ENCODE measurements at regions not wholly inside any gene's neighbourhood (a gene's known extent, or its start where the extent isn't known, plus 50 kb on each side); places are given as distances from the start of the nearest gene placed in this dataset.
"Not testable (repeated sequence)": the region's sequence is repeated elsewhere in the genome, so short reads cannot be mapped to it uniquely, and the experiment has no call there.

DNA sequence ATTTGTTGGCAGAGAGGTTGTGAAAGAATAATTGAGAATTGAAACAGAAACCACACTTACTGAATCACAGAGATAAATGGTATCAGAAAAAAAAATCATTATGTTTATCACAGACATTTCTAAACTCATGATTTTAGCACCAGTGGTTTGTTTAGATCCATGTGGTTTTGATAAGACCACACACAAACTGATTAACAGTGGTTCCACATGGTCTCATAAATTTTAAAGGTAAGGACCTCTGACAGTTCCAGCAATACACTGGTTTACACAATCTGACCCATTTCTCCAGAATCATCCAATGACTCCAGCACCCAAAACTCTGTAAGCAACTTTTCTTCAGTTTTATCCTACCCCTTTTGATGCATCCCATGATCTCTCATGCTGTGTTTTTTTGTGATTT, 261.2 kb downstream of the ANXA1 start:
- no peak overlapping the region for H3K27ac ChIP-seq (ENCODE audit: low read depth, low read length)
- no peak overlapping the region for H3K27ac Mint-ChIP-seq
- no peaks in the 10 kb centered on the region for H3K4me1 Mint-ChIP-seq
- no peak overlapping the region for H3K4me3 ChIP-seq (ENCODE audit: low read length)
- H3K36me3 ChIP-seq (ENCODE audit: insufficient read depth, low read length) = no peaks in the 10 kb centered on the region
- H3K4me1 ChIP-seq (ENCODE audit: insufficient read depth, low read length) = no peaks in the 10 kb centered on the region
- peaks cover 0 to 6% (median 2%) of the 10 kb centered on the region in 5 donors for H3K9me3 Mint-ChIP-seq
- CTCF ChIA-PET = no interaction called here
- H3K27me3 Mint-ChIP-seq = peaks cover 0 to 2% of the 10 kb centered on the region in 2 donors
- no peaks in the 10 kb centered on the region for H3K9me3 ChIP-seq (ENCODE audit: low read length)
- H3K4me3 Mint-ChIP-seq = no peak overlapping the region
- POLR2A ChIA-PET = no interaction called here
- no peak for DNase-seq
- H3K36me3 Mint-ChIP-seq = no peaks in the 10 kb centered on the region
- H3K27me3 ChIP-seq (ENCODE audit: insufficient read depth, low read length, poor library complexity, severe bottlenecking) = no peaks in the 10 kb centered on the region

- ChIA-PET CTCF (no interaction called here), POLR2A (no interaction called here)
- no peak for DNase-seq
- Histone ChIP-seq H3K27ac (ENCODE audit: low read depth, low read length) (no peak overlapping the region), H3K36me3 (ENCODE audit: insufficient read depth, low read length) (no peaks in the 10 kb centered on the region), H3K9me3 (ENCODE audit: low read length) (no peaks in the 10 kb centered on the region), H3K4me3 (ENCODE audit: low read length) (no peak overlapping the region), H3K27me3 (ENCODE audit: insufficient read depth, low read length, poor library complexity, severe bottlenecking) (no peaks in the 10 kb centered on the region), H3K4me1 (ENCODE audit: insufficient read depth, low read length) (no peaks in the 10 kb centered on the region)
- H3K9me3 Mint-ChIP-seq = peaks cover 0 to 8% (median 2%) of the 10 kb centered on the region in 5 donors
- no peaks in the 10 kb centered on the region for H3K4me1 Mint-ChIP-seq
- peaks cover 0 to 1% (median 0%) of the 10 kb centered on the region in 3 donors for H3K36me3 Mint-ChIP-seq
- no peaks in the 10 kb centered on the region for H3K27me3 Mint-ChIP-seq
- H3K27ac Mint-ChIP-seq = no peak overlapping the region
- no peak overlapping the region for H3K4me3 Mint-ChIP-seq
These were observed 272.2 kb downstream of the ANXA1 start for GRCh38 chr9:73423891-73424290.

GRCh38 chr9:73426269-73426668, 274.6 kb downstream of the ANXA1 start:
- Mint-ChIP-seq H3K27me3 (no peaks in the 10 kb centered on the region), H3K4me1 (no peaks in the 10 kb centered on the region), H3K9me3 (peaks cover 0 to 10% (median 0%) of the 10 kb centered on the region in 5 donors), H3K27ac (no peak overlapping the region), H3K36me3 (peaks cover 0 to 1% (median 0%) of the 10 kb centered on the region in 3 donors), H3K4me3 (no peak overlapping the region)
- no peak overlapping the region for H3K27ac ChIP-seq (ENCODE audit: low read depth, low read length)
- H3K36me3 ChIP-seq (ENCODE audit: insufficient read depth, low read length) = no peaks in the 10 kb centered on the region
- no peaks in the 10 kb centered on the region for H3K27me3 ChIP-seq (ENCODE audit: insufficient read depth, low read length, poor library complexity, severe bottlenecking)
- ChIA-PET CTCF (no interaction called here), POLR2A (no interaction called here)
- DNase-seq = no peak
- no peaks in the 10 kb centered on the region for H3K4me1 ChIP-seq (ENCODE audit: insufficient read depth, low read length)
- H3K9me3 ChIP-seq (ENCODE audit: low read length) = no peaks in the 10 kb centered on the region
- no peak overlapping the region for H3K4me3 ChIP-seq (ENCODE audit: low read length)

DNA sequence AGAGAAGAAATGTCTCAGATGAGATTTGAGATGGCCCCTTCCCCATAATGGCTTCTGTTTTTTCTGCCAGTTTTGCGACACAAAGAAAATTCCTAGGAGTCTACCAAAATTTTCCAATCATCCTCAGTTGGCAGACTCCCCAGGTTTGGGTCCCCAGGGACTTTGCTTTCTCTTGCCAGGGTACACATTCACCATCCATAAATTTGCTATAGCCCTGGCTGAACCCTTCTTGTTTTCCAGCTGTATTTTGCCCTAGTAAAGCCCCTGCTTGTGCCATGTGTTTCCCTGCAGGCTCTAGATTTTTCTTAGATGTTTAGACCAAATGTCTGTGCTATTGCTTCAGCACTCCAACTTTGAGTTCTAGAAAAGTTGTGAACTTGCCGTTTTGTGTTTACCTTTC, 283.2 kb downstream of the ANXA1 start:
- Histone ChIP-seq H3K9me3 (ENCODE audit: low read length) (no peaks in the 10 kb centered on the region), H3K4me3 (ENCODE audit: low read length) (no peak overlapping the region), H3K27ac (ENCODE audit: low read depth, low read length) (no peak overlapping the region), H3K36me3 (ENCODE audit: insufficient read depth, low read length) (no peaks in the 10 kb centered on the region), H3K4me1 (ENCODE audit: insufficient read depth, low read length) (no peaks in the 10 kb centered on the region), H3K27me3 (ENCODE audit: insufficient read depth, low read length, poor library complexity, severe bottlenecking) (no peaks in the 10 kb centered on the region)
- ChIA-PET CTCF (no interaction called here), POLR2A (no interaction called here)
- no peak for DNase-seq
- Mint-ChIP-seq H3K27me3 (peaks cover 0 to 3% of the 10 kb centered on the region in 2 donors), H3K9me3 (peaks cover 0 to 11% (median 0%) of the 10 kb centered on the region in 5 donors), H3K36me3 (no peaks in the 10 kb centered on the region), H3K4me1 (no peaks in the 10 kb centered on the region), H3K27ac (no peak overlapping the region), H3K4me3 (no peak overlapping the region)

DNA sequence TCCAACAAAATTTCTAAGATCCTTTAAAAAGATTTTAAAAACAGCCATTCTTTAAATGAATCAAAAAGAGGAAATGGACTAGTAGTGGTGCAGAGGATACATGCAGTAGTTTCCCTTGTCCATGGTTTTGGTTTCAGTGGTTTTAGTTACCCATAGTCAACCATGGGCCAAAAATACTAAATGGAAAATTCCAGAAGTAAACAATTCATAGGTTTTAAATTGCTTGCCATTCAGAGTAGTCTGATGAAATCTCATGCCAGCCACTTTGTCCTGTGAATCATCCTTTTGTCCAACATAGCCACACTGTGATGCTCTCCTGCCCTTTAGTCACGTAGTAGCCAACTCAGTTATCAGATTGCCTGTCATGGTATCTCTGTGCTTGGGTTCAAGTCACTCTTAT, 286.1 kb downstream of the ANXA1 start:
- Mint-ChIP-seq H3K4me3 (no peak overlapping the region), H3K4me1 (no peaks in the 10 kb centered on the region), H3K27ac (no peak overlapping the region), H3K36me3 (no peaks in the 10 kb centered on the region), H3K9me3 (peaks cover 0 to 4% (median 0%) of the 10 kb centered on the region in 5 donors), H3K27me3 (peaks cover 0 to 3% of the 10 kb centered on the region in 2 donors)
- Histone ChIP-seq H3K27me3 (ENCODE audit: insufficient read depth, low read length, poor library complexity, severe bottlenecking) (no peaks in the 10 kb centered on the region), H3K27ac (ENCODE audit: low read depth, low read length) (no peak overlapping the region), H3K4me1 (ENCODE audit: insufficient read depth, low read length) (no peaks in the 10 kb centered on the region), H3K4me3 (ENCODE audit: low read length) (no peak overlapping the region), H3K9me3 (ENCODE audit: low read length) (no peaks in the 10 kb centered on the region), H3K36me3 (ENCODE audit: insufficient read depth, low read length) (no peaks in the 10 kb centered on the region)
- ChIA-PET POLR2A (no interaction called here), CTCF (no interaction called here)
- no peak for DNase-seq

DNA sequence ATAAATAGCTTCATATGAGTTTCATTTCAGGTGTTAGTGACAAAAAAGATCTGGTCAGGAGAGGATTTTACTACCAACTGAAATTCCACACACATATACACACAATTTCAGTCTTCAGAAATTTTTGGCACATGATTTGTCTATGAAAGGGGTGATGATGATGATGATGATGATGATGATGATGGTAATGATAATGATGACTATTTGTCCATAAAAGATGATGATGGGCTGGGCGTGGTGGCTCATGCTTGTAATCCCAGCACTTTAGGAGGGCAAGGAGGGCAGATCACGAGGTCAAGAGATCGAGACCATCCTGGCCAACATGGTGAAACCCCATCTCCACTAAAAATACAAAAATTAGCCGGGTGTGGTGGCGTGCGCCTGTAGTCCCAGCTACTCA, 288.2 kb downstream of the ANXA1 start:
- H3K9me3 ChIP-seq (ENCODE audit: low read length); POLR2A ChIA-PET; H3K4me1 Mint-ChIP-seq; H3K4me1 ChIP-seq (ENCODE audit: insufficient read depth, low read length); H3K9me3 Mint-ChIP-seq; CTCF ChIA-PET; H3K27ac Mint-ChIP-seq; DNase-seq; H3K27ac ChIP-seq (ENCODE audit: low read depth, low read length); H3K27me3 ChIP-seq (ENCODE audit: insufficient read depth, low read length, poor library complexity, severe bottlenecking); H3K36me3 ChIP-seq (ENCODE audit: insufficient read depth, low read length); H3K36me3 Mint-ChIP-seq; H3K4me3 ChIP-seq (ENCODE audit: low read length); H3K4me3 Mint-ChIP-seq; H3K27me3 Mint-ChIP-seq: not testable (repeated sequence)

DNA sequence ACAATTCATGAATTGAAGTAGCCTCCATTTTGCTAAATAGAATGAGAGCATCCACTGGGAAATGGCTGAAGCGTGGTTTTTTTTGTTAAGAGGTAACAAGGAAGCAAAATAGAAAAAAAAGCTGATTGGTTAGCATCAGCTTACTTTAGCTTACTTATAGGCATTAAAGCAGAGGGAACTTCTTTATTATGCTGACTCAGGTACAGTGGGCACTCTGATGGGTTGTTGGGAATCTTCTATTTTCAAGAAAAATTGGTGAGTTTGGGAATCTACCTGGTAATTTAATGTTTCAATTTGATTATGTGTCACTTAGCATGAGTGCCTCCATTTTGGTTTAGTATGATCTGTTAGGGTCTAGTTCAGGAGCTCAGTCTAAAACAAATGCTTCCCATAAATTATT, 289.6 kb downstream of the ANXA1 start:
- POLR2A ChIA-PET = no interaction called here
- H3K9me3 Mint-ChIP-seq = peaks cover 0 to 3% (median 0%) of the 10 kb centered on the region in 5 donors

GRCh38 chr9:73441890-73442818, 290.5 kb downstream of the ANXA1 start:
- CTCF ChIA-PET = no interaction called here
- no peak overlapping the region for H3K27ac Mint-ChIP-seq

More for the DNA sequence above, 289.6 kb downstream of the ANXA1 start:
- Histone ChIP-seq H3K4me1 (ENCODE audit: insufficient read depth, low read length) (no peaks in the 10 kb centered on the region), H3K36me3 (ENCODE audit: insufficient read depth, low read length) (no peaks in the 10 kb centered on the region), H3K27ac (ENCODE audit: low read depth, low read length) (no peak overlapping the region), H3K27me3 (ENCODE audit: insufficient read depth, low read length, poor library complexity, severe bottlenecking) (no peaks in the 10 kb centered on the region), H3K9me3 (ENCODE audit: low read length) (no peaks in the 10 kb centered on the region), H3K4me3 (ENCODE audit: low read length) (no peak overlapping the region)
- H3K4me3 Mint-ChIP-seq = no peak overlapping the region
- H3K27ac Mint-ChIP-seq = no peak overlapping the region
- no peak for DNase-seq
- CTCF ChIA-PET = no interaction called here
- H3K4me1 Mint-ChIP-seq = no peaks in the 10 kb centered on the region
- H3K36me3 Mint-ChIP-seq = no peaks in the 10 kb centered on the region
- H3K27me3 Mint-ChIP-seq = peaks cover 0 to 3% of the 10 kb centered on the region in 2 donors

More at GRCh38 chr9:73441890-73442818, 290.5 kb downstream of the ANXA1 start:
- POLR2A ChIA-PET = no interaction called here
- Mint-ChIP-seq H3K27me3 (peaks cover 0 to 3% of the 10 kb centered on the region in 2 donors), H3K9me3 (peaks cover 0 to 3% (median 0%) of the 10 kb centered on the region in 5 donors), H3K4me3 (no peak overlapping the region), H3K36me3 (no peaks in the 10 kb centered on the region), H3K4me1 (no peaks in the 10 kb centered on the region)
- no peak for DNase-seq
- Histone ChIP-seq H3K9me3 (ENCODE audit: low read length) (no peaks in the 10 kb centered on the region), H3K4me3 (ENCODE audit: low read length) (no peak overlapping the region), H3K4me1 (ENCODE audit: insufficient read depth, low read length) (no peaks in the 10 kb centered on the region), H3K36me3 (ENCODE audit: insufficient read depth, low read length) (no peaks in the 10 kb centered on the region), H3K27me3 (ENCODE audit: insufficient read depth, low read length, poor library complexity, severe bottlenecking) (no peaks in the 10 kb centered on the region), H3K27ac (ENCODE audit: low read depth, low read length) (no peak overlapping the region)
